Activated CD8-positive, alpha-beta T cell treated with anti-CD3 and anti-CD28 coated beads for 36 hours (primary cell): ENCODE measurements at regions not wholly inside any gene's neighbourhood (a gene's known extent, or its start where the extent isn't known, plus 50 kb on each side); places are given as distances from the start of the nearest gene placed in this dataset.

ENCODE experiments used
- ATAC-seq: fragments of 200-7000 bp; cut with Tn5 transposase; one replicate; pipeline ENCODE4 v1.10.0; 2021; ENCODE audit warnings: mild to moderate bottlenecking, moderate library complexity
- CTCF ChIA-PET: fragments of 350-600 bp; sonication (Branson Sonifier 250); formaldehyde crosslinking; loops from one replicate; lab custom pipeline; 2021; ENCODE audit warnings: antibody characterized with exemption; lab: Charles Lee
- POLR2A ChIA-PET: fragments of 350-600 bp; sonication (Branson Sonifier 250); formaldehyde crosslinking; loops from one replicate; lab custom pipeline; 2021; ENCODE audit warnings: antibody characterized with exemption; lab: Charles Lee
- DNase-seq: peaks from one replicate; pipeline ENCODE4 v3.0.0-alpha.2; 2020
- H3K27ac Mint-ChIP-seq: one replicate; pipeline ENCODE4 v1.8.0; 2021; ENCODE audit warnings: mild to moderate bottlenecking, mixed read lengths
- H3K27me3 Mint-ChIP-seq: one replicate; pipeline ENCODE4 v1.8.0; 2021; ENCODE audit warnings: mixed read lengths
- H3K36me3 Mint-ChIP-seq: one replicate; pipeline ENCODE4 v1.8.0; 2021; ENCODE audit warnings: low read depth, mixed read lengths
- H3K4me1 Mint-ChIP-seq: one replicate; pipeline ENCODE4 v1.8.0; 2021; ENCODE audit warnings: low read depth, mixed read lengths
- H3K4me3 Mint-ChIP-seq: one replicate; pipeline ENCODE4 v1.8.0; 2021; ENCODE audit warnings: mild to moderate bottlenecking, moderate library complexity, mixed read lengths
- H3K9me3 Mint-ChIP-seq: one replicate; pipeline ENCODE4 v1.8.0; 2021; ENCODE audit warnings: mixed read lengths
- intact Hi-C: fragments of 100-400 bp; cut with micrococcal nuclease; formaldehyde crosslinking; loops from one replicate; pipeline ENCODE4 v1.10.0; 2022
- TF ChIP-seq, protein P1 (sequence below): fragments of 200-600 bp; IDR thresholded peaks from one replicate; pipeline ENCODE4 v1.8.0; 2022; ENCODE audit warnings: antibody characterized with exemption, mild to moderate bottlenecking

DNA sequence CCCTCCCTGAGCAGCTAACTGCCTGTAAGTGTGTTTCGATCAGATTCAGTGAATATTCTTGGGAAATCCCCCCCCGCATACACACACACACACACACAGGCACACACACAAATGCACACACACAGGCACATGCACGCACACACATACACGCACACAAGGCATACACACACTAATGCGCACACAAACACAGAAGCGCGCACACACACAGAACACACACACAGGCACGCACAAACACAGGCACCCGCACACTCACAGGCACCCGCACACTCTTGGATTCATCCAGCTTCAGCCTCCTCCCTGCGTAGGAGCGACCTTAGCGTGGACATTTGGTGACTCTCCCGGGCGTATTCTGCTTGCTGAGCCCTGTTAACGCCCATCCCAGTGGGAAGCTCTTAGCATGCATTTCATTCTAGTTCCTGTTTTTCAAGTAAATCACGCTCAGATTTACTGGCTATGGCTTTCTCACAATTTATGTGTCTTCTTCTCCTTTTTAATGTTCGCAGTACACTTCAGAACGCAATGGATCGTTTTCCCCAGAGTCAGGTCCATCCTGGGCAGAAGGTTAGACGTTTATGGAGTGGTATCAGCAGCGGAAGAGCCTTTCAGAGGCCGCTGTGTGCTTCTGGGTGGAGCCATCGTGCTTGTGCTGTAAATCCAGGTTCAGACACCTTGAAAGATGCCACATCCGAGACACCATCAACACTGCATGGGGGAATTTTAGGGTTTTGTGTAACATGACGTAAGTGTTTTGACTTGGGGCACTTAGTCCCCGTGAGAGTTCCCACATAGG lies 656.6 kb downstream of the GALR1 start:
- CTCF ChIA-PET, result no interaction called here
- POLR2A ChIA-PET, result no interaction called here
- Mint-ChIP-seq H3K36me3 (no peaks in the 10 kb centered on the region), H3K9me3 (no peaks in the 10 kb centered on the region), H3K27me3 (peaks cover 3% of the 10 kb centered on the region), H3K4me1 (no peaks in the 10 kb centered on the region), H3K27ac (no peak overlapping the region), H3K4me3 (no peak overlapping the region)
- intact Hi-C loops, result no loop called here
- DNase-seq (no peak), ATAC-seq (no peak)
- TF ChIP-seq, protein P1, sequence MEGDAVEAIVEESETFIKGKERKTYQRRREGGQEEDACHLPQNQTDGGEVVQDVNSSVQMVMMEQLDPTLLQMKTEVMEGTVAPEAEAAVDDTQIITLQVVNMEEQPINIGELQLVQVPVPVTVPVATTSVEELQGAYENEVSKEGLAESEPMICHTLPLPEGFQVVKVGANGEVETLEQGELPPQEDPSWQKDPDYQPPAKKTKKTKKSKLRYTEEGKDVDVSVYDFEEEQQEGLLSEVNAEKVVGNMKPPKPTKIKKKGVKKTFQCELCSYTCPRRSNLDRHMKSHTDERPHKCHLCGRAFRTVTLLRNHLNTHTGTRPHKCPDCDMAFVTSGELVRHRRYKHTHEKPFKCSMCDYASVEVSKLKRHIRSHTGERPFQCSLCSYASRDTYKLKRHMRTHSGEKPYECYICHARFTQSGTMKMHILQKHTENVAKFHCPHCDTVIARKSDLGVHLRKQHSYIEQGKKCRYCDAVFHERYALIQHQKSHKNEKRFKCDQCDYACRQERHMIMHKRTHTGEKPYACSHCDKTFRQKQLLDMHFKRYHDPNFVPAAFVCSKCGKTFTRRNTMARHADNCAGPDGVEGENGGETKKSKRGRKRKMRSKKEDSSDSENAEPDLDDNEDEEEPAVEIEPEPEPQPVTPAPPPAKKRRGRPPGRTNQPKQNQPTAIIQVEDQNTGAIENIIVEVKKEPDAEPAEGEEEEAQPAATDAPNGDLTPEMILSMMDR, result no peak

DNA sequence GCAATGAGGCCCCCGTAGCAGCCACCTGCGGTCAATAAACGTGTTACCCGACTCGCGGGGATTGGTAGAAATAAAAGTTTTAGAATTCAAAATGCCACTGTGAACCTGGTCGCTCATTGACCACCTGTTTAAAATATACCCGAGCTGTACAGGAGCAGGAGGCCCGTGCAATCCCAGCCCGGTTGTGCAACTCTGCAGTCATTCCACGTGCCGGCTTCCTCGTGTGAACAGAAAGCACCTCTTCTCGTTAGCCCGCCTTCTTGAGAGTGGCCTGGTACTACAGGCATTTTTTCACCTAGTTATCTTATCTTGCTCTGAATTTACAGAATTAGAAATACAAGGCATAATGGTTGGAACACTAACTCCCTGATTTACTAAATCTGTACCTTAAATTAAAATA lies 660.7 kb downstream of the GALR1 start:
- Mint-ChIP-seq H3K27me3 (peaks cover 5% of the 10 kb centered on the region), H3K36me3 (no peaks in the 10 kb centered on the region), H3K4me3 (no peak overlapping the region), H3K4me1 (no peaks in the 10 kb centered on the region), H3K27ac (no peak overlapping the region), H3K9me3 (no peaks in the 10 kb centered on the region)
- DNase-seq, result no peak
- ATAC-seq, result no peak
- TF ChIP-seq, protein P1, result no peak
- CTCF ChIA-PET, result interaction anchor here (1.7 kb wide), 1 partner anchor 10 kb away, joined by 9 read pairs; no protein-coding TSS in a partner anchor
- POLR2A ChIA-PET, result no interaction called here
- intact Hi-C loops, result no loop called here

- no peak overlapping the region for H3K4me3 Mint-ChIP-seq
- POLR2A ChIA-PET, result no interaction called here
- H3K27me3 Mint-ChIP-seq, result peaks cover 5% of the 10 kb centered on the region
- CTCF ChIA-PET, result no interaction called here
- intact Hi-C loops, result no loop called here
- no peaks in the 10 kb centered on the region for H3K4me1 Mint-ChIP-seq
- no peaks in the 10 kb centered on the region for H3K9me3 Mint-ChIP-seq
- H3K27ac Mint-ChIP-seq, result no peak overlapping the region
- TF ChIP-seq, protein P1, result no peak
- no peaks in the 10 kb centered on the region for H3K36me3 Mint-ChIP-seq
- ATAC-seq (no peak), DNase-seq (no peak)
Measured at GRCh38 chr18:77911971-77912605, 662.4 kb downstream of the GALR1 start.

DNA sequence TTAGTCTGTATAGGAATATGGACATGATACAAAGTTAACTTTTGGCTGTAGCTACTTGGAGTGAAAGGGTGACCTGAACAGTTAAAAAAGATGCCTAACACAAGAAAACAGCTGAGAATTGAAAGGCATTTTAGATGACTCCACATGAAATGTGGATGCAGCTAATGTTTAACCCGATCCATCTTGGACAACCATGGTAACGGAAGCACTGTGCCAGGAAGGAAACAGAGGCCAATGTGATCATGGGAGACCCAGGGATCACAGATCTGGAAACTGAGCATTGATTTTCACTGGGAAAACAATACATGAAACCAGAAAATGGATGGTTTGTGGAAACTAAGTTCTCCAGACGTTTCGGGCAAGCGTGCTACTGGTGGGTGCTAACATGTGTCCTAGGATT lies 669.1 kb downstream of the GALR1 start:
- ATAC-seq (no peak), DNase-seq (no peak)
- H3K4me1 Mint-ChIP-seq, result no peaks in the 10 kb centered on the region
- H3K27ac Mint-ChIP-seq, result no peak overlapping the region
- H3K4me3 Mint-ChIP-seq, result no peak overlapping the region
- intact Hi-C loops, result no loop called here
- H3K36me3 Mint-ChIP-seq, result no peaks in the 10 kb centered on the region
- H3K27me3 Mint-ChIP-seq, result peaks cover 2% of the 10 kb centered on the region
- ChIA-PET CTCF (no interaction called here), POLR2A (no interaction called here)
- no peaks in the 10 kb centered on the region for H3K9me3 Mint-ChIP-seq
- TF ChIP-seq, protein P1, result no peak

GRCh38 chr18:77919923-77920322 lies 670.3 kb downstream of the GALR1 start:
- Mint-ChIP-seq H3K4me3 (no peak overlapping the region), H3K27ac (no peak overlapping the region), H3K27me3 (peaks cover 2% of the 10 kb centered on the region), H3K4me1 (no peaks in the 10 kb centered on the region), H3K9me3 (no peaks in the 10 kb centered on the region), H3K36me3 (no peaks in the 10 kb centered on the region)
- ChIA-PET POLR2A (no interaction called here), CTCF (no interaction called here)
- intact Hi-C loops, result no loop called here
- no peak for ATAC-seq
- no peak for DNase-seq
- TF ChIP-seq, protein P1, result no peak
